WTC11 (cell line): ENCODE measurements at regions not wholly inside any gene's neighbourhood (a gene's known extent, or its start where the extent isn't known, plus 50 kb on each side); places are given as distances from the start of the nearest gene placed in this dataset.
A peak's percentile ranks its signal among the peaks of the same experiment; 100 is the strongest.

Source experiments
- ATAC-seq: fragments of 200-7000 bp; cut with Tn5 transposase; 2 replicates; pipeline ENCODE4 v1.10.0; 2021; ENCODE audit warnings: mild to moderate bottlenecking, moderate library complexity
- CTCF ChIA-PET: fragments of 300-600 bp; sonication (Branson Sonifier 250); formaldehyde crosslinking; loops from one replicate; lab custom pipeline; 2021; ENCODE audit warnings: antibody characterized with exemption; lab: Charles Lee
- POLR2A ChIA-PET: fragments of 350-600 bp; sonication (Branson Sonifier 250); formaldehyde crosslinking; loops from one replicate; lab custom pipeline; 2021; ENCODE audit warnings: antibody characterized with exemption; lab: Charles Lee
- DNase-seq: peaks from one replicate; pipeline ENCODE4 v3.0.0; 2021; ENCODE audit warnings: low spot score
- H3K27ac Mint-ChIP-seq: 2 replicates; pipeline ENCODE4 v1.8.0; 2021; ENCODE audit warnings: mixed read lengths
- H3K27me3 Mint-ChIP-seq: 2 replicates; pipeline ENCODE4 v1.8.0; 2021; ENCODE audit warnings: low read depth, mild to moderate bottlenecking, moderate library complexity, mixed read lengths
- H3K36me3 Mint-ChIP-seq: 2 replicates; pipeline ENCODE4 v1.8.0; 2021; ENCODE audit warnings: mixed read lengths
- H3K4me1 Mint-ChIP-seq: 2 replicates; pipeline ENCODE4 v1.8.0; 2022; ENCODE audit warnings: mixed read lengths
- H3K4me3 Mint-ChIP-seq: 2 replicates; pipeline ENCODE4 v1.8.0; 2021; ENCODE audit warnings: mild to moderate bottlenecking, moderate library complexity, mixed read lengths
- H3K9me3 Mint-ChIP-seq: 2 replicates; pipeline ENCODE4 v1.8.0; 2021; ENCODE audit warnings: mixed read lengths
- ARID4B ChIP-seq: sonication (generic); formaldehyde crosslinking; IDR thresholded peaks from 2 replicates; pipeline ENCODE4 v1.8.0; 2023; ENCODE audit warnings: missing genetic modification reagents, mild to moderate bottlenecking, borderline replicate concordance
- CBFB ChIP-seq: sonication (generic); formaldehyde crosslinking; IDR thresholded peaks from 2 replicates; pipeline ENCODE4 v1.8.1; 2022; ENCODE audit warnings: mild to moderate bottlenecking, low read depth, missing genetic modification reagents
- CREB1 ChIP-seq: sonication (generic); formaldehyde crosslinking; IDR thresholded peaks from 2 replicates; pipeline ENCODE4 v1.8.0; 2023; ENCODE audit warnings: mild to moderate bottlenecking, missing genetic modification reagents
- CTCF ChIP-seq: fragments of 200-600 bp; IDR thresholded peaks from 2 replicates; pipeline ENCODE4 v1.8.0; 2022; ENCODE audit warnings: antibody characterized with exemption
- EMX1 ChIP-seq: fragments of 250-450 bp; sonication (Bioruptor Pico); IDR thresholded peaks from 2 replicates; pipeline ENCODE4 v1.8.0; 2021; ENCODE audit warnings: mild to moderate bottlenecking
- ESRRA ChIP-seq: sonication (generic); formaldehyde crosslinking; IDR thresholded peaks from 2 replicates; pipeline ENCODE4 v1.8.1; 2022; ENCODE audit warnings: mild to moderate bottlenecking, missing genetic modification reagents, borderline replicate concordance
- IRF2 ChIP-seq: sonication (generic); formaldehyde crosslinking; IDR thresholded peaks from 2 replicates; pipeline ENCODE4 v1.8.0; 2022; ENCODE audit warnings: low read depth, missing genetic modification reagents, borderline replicate concordance
- JAZF1 ChIP-seq: fragments of 250-450 bp; sonication (Bioruptor Pico); IDR thresholded peaks from 2 replicates; pipeline ENCODE4 v1.9.0; 2021; ENCODE audit warnings: moderate library complexity, mild to moderate bottlenecking, inconsistent platforms
- JUN ChIP-seq: sonication (generic); formaldehyde crosslinking; IDR thresholded peaks from 2 replicates; pipeline ENCODE4 v1.8.0; 2023; ENCODE audit warnings: mild to moderate bottlenecking, missing genetic modification reagents
- KAT7 ChIP-seq: sonication (generic); formaldehyde crosslinking; IDR thresholded peaks from 2 replicates; pipeline ENCODE4 v1.8.1; 2023; ENCODE audit warnings: missing genetic modification reagents, mild to moderate bottlenecking, borderline replicate concordance
- NR2C2 ChIP-seq: sonication (generic); formaldehyde crosslinking; IDR thresholded peaks from 2 replicates; pipeline ENCODE4 v1.8.0; 2022; ENCODE audit warnings: mild to moderate bottlenecking, missing genetic modification reagents
- SOX15 ChIP-seq: fragments of 250-450 bp; sonication (Bioruptor Pico); IDR thresholded peaks from 2 replicates; pipeline ENCODE4 v1.9.0; 2021; ENCODE audit warnings: mild to moderate bottlenecking
- TEAD1 ChIP-seq: sonication (generic); formaldehyde crosslinking; IDR thresholded peaks from 2 replicates; pipeline ENCODE4 v1.8.0; 2022; ENCODE audit warnings: mild to moderate bottlenecking, missing genetic modification reagents
- ZBTB21 ChIP-seq: sonication (generic); formaldehyde crosslinking; IDR thresholded peaks from 2 replicates; pipeline ENCODE4 v1.8.1; 2023; ENCODE audit warnings: mild to moderate bottlenecking, missing genetic modification reagents, borderline replicate concordance
- ZNF512 ChIP-seq: sonication (generic); formaldehyde crosslinking; IDR thresholded peaks from 2 replicates; pipeline ENCODE4 v1.8.1; 2022; ENCODE audit warnings: missing genetic modification reagents, borderline replicate concordance
- ZNF532 ChIP-seq: fragments of 250-450 bp; sonication (Bioruptor Pico); IDR thresholded peaks from 2 replicates; pipeline ENCODE4 v1.9.0; 2021; ENCODE audit warnings: mild to moderate bottlenecking, borderline replicate concordance
- ZNF671 ChIP-seq: fragments of 250-450 bp; sonication (Bioruptor Pico); IDR thresholded peaks from 2 replicates; pipeline ENCODE4 v1.8.0; 2021; ENCODE audit warnings: mild to moderate bottlenecking
- TF ChIP-seq, protein P1 (sequence below): sonication (generic); formaldehyde crosslinking; IDR thresholded peaks from 2 replicates; pipeline ENCODE4 v1.8.1; 2023; ENCODE audit warnings: mild to moderate bottlenecking, missing genetic modification reagents, moderate library complexity
- TF ChIP-seq, protein P2 (sequence below): sonication (generic); formaldehyde crosslinking; IDR thresholded peaks from 2 replicates; pipeline ENCODE4 v1.8.0; 2023; ENCODE audit warnings: missing genetic modification reagents

- TF ChIP-seq ZNF532 (CRISPR knock-in tag), result no peak
- no peak for TF ChIP-seq ZNF671 (CRISPR knock-in tag)
- no peak for TF ChIP-seq ZBTB21 (CRISPR knock-in tag)
Observed at GRCh38 chr20:58583176-58583575, 67.9 kb upstream of the STX16 start (continued).

DNA sequence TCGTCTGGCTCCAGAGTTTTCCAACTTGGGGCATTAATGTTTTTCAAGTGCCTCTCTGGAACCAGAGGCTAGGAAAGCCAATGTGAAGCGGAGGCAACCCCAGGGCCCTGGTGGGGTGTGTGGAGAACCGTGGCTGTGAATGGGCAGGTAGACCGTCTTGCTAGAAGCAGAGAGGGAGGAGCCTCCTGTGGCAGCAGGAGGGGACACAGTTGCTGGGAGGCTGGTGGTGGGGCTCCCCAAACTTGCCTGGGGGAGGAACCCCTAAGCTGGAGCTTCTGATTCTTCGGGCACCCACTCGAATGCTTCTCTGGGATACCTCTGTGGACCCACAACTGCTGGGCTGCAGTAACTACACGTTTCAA lies 65.3 kb upstream of the APCDD1L start:
- Mint-ChIP-seq H3K4me3 (no peak overlapping the region), H3K9me3 (peaks cover 17% of the 10 kb centered on the region), H3K36me3 (no peaks in the 10 kb centered on the region; the same call in none of the 2 replicates), H3K4me1 (peaks cover 24% of the 10 kb centered on the region), H3K27me3 (peaks cover 9% of the 10 kb centered on the region), H3K27ac (no peak overlapping the region)
- CTCF ChIA-PET, result no interaction called here
- peak; percentile 8 for DNase-seq
- POLR2A ChIA-PET, result no interaction called here
- ATAC-seq, result no peak
- TF ChIP-seq, protein P1, sequence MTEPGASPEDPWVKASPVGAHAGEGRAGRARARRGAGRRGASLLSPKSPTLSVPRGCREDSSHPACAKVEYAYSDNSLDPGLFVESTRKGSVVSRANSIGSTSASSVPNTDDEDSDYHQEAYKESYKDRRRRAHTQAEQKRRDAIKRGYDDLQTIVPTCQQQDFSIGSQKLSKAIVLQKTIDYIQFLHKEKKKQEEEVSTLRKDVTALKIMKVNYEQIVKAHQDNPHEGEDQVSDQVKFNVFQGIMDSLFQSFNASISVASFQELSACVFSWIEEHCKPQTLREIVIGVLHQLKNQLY, result no peak
- TF ChIP-seq, protein P2, sequence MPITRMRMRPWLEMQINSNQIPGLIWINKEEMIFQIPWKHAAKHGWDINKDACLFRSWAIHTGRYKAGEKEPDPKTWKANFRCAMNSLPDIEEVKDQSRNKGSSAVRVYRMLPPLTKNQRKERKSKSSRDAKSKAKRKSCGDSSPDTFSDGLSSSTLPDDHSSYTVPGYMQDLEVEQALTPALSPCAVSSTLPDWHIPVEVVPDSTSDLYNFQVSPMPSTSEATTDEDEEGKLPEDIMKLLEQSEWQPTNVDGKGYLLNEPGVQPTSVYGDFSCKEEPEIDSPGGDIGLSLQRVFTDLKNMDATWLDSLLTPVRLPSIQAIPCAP (CRISPR knock-in tag), result no peak
- TF ChIP-seq TEAD1 (CRISPR knock-in tag) (no peak), CREB1 (CRISPR knock-in tag) (no peak), ZBTB21 (CRISPR knock-in tag) (no peak), NR2C2 (CRISPR knock-in tag) (no peak), JUN (no peak), JAZF1 (CRISPR knock-in tag) (no peak), ARID4B (CRISPR knock-in tag) (no peak)

GRCh38 chr20:58579819-58580473 lies 64.7 kb upstream of the APCDD1L start:
- H3K9me3 Mint-ChIP-seq, result peaks cover 17% of the 10 kb centered on the region
- CTCF ChIA-PET, result no interaction called here
- H3K36me3 Mint-ChIP-seq, result no peaks in the 10 kb centered on the region; the same call in none of the 2 replicates
- POLR2A ChIA-PET, result no interaction called here
- TF ChIP-seq ESRRA, result no peak
- TF ChIP-seq SOX15 (CRISPR knock-in tag), result no peak
- no peak for TF ChIP-seq JUN
- TF ChIP-seq IRF2 (CRISPR knock-in tag), result no peak
- no peak for TF ChIP-seq CTCF
- TF ChIP-seq EMX1 (CRISPR knock-in tag), result no peak
- TF ChIP-seq JAZF1 (CRISPR knock-in tag), result no peak
- no peak for TF ChIP-seq CBFB (CRISPR knock-in tag)
- TF ChIP-seq KAT7 (CRISPR knock-in tag), result no peak
- TF ChIP-seq ZNF512 (CRISPR knock-in tag), result no peak
- TF ChIP-seq, all 79 proteins: peak for 0
- H3K4me3 Mint-ChIP-seq, result no peak overlapping the region
- DNase-seq (peak; percentile 8), ATAC-seq (no peak)
- H3K4me1 Mint-ChIP-seq, result peaks cover 23% of the 10 kb centered on the region
- H3K27ac Mint-ChIP-seq, result no peak overlapping the region
- H3K27me3 Mint-ChIP-seq, result peaks cover 8% of the 10 kb centered on the region
